PFSK-1 (cell line): ENCODE measurements at regions not wholly inside any gene's neighbourhood (a gene's known extent, or its start where the extent isn't known, plus 50 kb on each side); places are given as distances from the start of the nearest gene placed in this dataset.

Experiments
- FOXP2 ChIP-seq: optimal IDR thresholded peaks from 2 replicates; pipeline ENCODE3; 2011; ENCODE audit warnings: borderline replicate concordance, control low read depth, inconsistent platforms; ENCODE audit not compliant: insufficient read depth; ENCODE audit errors: extremely low read length, extremely low read depth
- POLR2AphosphoS5 ChIP-seq: IDR thresholded peaks from 2 replicates; pipeline ENCODE4 v1.6.1; 2012; ENCODE audit warnings: low read depth, mild to moderate bottlenecking, control low read depth, low read length, moderate library complexity
- SIN3A ChIP-seq: IDR thresholded peaks from 2 replicates; pipeline ENCODE4 v1.6.1; 2012; ENCODE audit warnings: mild to moderate bottlenecking, low read length, moderate library complexity, borderline replicate concordance; ENCODE audit not compliant: insufficient read depth
- TAF1 ChIP-seq: IDR thresholded peaks from 2 replicates; pipeline ENCODE4 v1.6.1; 2012; ENCODE audit warnings: low read length, control low read depth, borderline replicate concordance; ENCODE audit not compliant: insufficient read depth
- TF ChIP-seq, protein P1 (sequence below), 2 experiments: IDR thresholded peaks; 2 replicates each; pipeline versions ENCODE4 v1.6.1 to v1.8.0; 2011 to 2012; ENCODE audit warnings: low read depth in 2 of 2, low read length in 2 of 2, control low read depth in 1 of 2, inconsistent platforms in 1 of 2, mild to moderate bottlenecking in 1 of 2, moderate library complexity in 1 of 2; ENCODE audit not compliant: insufficient read depth in 1 of 2

DNA sequence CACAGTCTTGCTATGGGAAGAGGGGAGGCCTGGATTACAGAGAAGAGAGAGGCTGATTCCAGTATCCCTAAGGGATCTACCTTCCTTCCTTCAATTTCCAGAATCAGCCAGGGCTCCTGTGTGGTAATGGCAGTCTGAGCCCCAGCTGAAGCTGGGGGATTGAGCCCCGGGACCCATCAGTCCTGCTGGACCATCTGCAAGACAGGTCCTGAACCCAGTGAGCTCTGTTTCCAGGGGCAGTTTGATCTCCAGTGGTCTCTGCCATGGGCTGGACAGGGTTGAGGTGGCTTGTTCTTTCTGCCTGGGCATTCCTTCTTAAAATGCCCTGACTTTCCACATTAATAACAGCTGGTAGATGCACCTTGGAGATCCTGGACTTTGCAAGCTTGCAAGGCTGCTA is 685.2 kb downstream of the TBL1XR1 start:
- TF ChIP-seq FOXP2 (no peak), SIN3A (no peak), POLR2AphosphoS5 (no peak), TAF1 (no peak)
- TF ChIP-seq, protein P1, sequence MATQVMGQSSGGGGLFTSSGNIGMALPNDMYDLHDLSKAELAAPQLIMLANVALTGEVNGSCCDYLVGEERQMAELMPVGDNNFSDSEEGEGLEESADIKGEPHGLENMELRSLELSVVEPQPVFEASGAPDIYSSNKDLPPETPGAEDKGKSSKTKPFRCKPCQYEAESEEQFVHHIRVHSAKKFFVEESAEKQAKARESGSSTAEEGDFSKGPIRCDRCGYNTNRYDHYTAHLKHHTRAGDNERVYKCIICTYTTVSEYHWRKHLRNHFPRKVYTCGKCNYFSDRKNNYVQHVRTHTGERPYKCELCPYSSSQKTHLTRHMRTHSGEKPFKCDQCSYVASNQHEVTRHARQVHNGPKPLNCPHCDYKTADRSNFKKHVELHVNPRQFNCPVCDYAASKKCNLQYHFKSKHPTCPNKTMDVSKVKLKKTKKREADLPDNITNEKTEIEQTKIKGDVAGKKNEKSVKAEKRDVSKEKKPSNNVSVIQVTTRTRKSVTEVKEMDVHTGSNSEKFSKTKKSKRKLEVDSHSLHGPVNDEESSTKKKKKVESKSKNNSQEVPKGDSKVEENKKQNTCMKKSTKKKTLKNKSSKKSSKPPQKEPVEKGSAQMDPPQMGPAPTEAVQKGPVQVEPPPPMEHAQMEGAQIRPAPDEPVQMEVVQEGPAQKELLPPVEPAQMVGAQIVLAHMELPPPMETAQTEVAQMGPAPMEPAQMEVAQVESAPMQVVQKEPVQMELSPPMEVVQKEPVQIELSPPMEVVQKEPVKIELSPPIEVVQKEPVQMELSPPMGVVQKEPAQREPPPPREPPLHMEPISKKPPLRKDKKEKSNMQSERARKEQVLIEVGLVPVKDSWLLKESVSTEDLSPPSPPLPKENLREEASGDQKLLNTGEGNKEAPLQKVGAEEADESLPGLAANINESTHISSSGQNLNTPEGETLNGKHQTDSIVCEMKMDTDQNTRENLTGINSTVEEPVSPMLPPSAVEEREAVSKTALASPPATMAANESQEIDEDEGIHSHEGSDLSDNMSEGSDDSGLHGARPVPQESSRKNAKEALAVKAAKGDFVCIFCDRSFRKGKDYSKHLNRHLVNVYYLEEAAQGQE (IDR thresholded peaks at IDR 0.05; ENCODE audit: insufficient read depth in 1 of 2, low read depth in 2 of 2, low read length in 2 of 2), result no peak

DNA sequence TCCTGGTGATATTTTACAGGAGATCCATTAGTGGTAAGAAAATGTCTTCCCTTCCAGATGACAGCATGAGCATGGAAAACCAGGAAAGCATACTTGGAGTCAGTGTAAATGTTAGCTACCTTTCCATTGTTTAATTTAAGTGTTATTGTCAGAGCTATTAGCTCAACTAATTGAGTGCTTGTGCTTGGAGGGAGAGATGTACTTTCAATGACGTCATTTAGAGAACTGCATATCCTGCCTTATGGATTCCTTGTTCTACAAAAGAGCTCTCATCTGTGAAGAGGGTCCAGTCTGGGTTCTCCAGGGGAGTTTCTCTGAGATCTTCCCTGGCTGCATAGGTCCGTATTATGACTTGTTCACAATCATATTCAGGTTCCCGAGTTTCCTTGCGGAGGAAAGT is 687.2 kb downstream of the TBL1XR1 start:
- no peak for TF ChIP-seq POLR2AphosphoS5
- no peak for TF ChIP-seq SIN3A
- TF ChIP-seq TAF1, result no peak

DNA sequence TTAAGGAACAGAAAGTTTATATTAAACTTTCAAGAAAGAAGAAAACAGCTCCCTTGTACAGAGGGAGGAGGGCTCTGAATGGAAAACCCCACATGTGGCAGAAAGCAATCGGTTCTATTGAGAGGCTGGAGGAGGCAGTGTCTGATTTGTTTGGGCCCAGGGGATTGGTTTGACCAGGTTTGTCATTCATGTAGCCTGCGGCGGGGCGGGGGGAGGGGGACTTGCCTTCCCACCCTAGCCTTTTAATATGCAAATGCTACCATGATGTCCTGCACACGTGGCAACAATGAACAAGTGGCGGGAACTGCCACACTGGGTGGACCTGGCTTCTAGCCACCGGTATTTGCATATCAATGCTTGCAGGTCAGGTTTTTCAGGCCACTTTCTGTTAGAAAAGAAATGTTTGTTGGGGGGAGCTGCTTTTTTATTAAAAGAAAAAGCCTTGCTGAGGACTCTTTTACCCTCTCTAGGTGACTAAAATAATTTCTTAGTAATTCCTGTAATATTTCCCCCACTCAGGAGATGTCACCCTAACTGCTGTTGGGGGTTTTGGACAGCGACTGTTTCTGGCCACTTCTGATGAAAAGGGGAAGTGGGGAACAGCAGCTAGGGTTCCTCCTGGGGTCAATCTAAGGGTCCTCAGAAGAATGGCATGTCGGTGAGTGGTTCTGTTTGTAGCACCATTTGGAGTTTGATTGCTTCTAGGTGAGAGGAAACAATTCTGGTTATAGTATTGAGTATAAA is 691.2 kb downstream of the TBL1XR1 start:
- TF ChIP-seq SIN3A, result no peak
- no peak for TF ChIP-seq POLR2AphosphoS5
- no peak for TF ChIP-seq FOXP2
- TF ChIP-seq, protein P1 (IDR thresholded peaks at IDR 0.05; ENCODE audit: insufficient read depth in 1 of 2, low read depth in 2 of 2, low read length in 2 of 2), result no peak
- no peak for TF ChIP-seq TAF1

DNA sequence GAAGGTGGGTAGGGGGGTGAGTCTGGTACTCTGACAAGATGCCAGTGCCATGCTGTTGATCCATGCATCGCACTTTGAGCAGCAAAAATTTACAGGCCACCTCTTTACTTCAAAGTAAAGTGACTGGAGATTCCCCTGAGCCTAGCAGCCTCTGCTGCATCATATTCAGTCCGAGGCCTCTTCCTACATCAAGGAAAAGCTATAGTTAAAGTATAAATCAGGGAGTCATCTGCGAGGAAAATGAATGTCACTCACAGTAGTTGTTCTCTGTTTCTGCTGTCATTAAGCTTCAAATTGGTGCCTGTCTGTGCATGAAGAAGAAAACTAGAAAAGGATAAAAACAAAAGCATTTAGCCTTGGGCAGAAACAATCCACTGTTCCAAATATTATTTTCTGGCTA is 706.2 kb downstream of the TBL1XR1 start:
- no peak for TF ChIP-seq SIN3A
- TF ChIP-seq, protein P1 (IDR thresholded peaks at IDR 0.05; ENCODE audit: insufficient read depth in 1 of 2, low read depth in 2 of 2, low read length in 2 of 2), result no peak
- no peak for TF ChIP-seq TAF1
- TF ChIP-seq FOXP2, result no peak
- TF ChIP-seq POLR2AphosphoS5, result no peak

DNA sequence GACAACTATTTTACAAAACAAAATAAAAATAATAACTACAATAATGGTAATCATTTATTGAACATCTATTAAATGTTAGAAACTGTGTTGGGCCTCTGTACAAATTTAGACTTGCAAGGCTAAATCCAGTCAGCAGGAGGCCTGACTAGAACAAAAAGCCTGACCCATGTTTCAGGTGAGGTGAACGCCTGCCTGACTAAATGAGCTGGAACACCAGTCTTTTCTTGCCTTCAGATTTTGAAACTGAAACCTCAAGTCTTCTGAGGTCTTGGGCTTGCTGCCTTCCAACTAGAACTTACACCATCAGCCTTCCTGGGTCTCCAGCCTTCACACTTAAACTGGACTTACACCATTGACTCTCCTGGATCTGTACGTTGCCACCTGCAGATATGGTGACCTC is 706.9 kb downstream of the TBL1XR1 start:
- TF ChIP-seq SIN3A (no peak), POLR2AphosphoS5 (no peak), TAF1 (no peak), FOXP2 (no peak)
- TF ChIP-seq, protein P1 (IDR thresholded peaks at IDR 0.05; ENCODE audit: insufficient read depth in 1 of 2, low read depth in 2 of 2, low read length in 2 of 2), result no peak
